SU-DHL-6 (cell line): ENCODE measurements at regions not wholly inside any gene's neighbourhood (a gene's known extent, or its start where the extent isn't known, plus 50 kb on each side); places are given as distances from the start of the nearest gene placed in this dataset.

ENCODE experiments used
- H2AFZ ChIP-seq: fragments of 200-600 bp; sonication (generic); 2 replicates; pipeline ENCODE4 v1.6.1; 2014; ENCODE audit warnings: low read depth, mild to moderate bottlenecking, moderate library complexity, mixed read lengths, antibody characterized with exemption, low read length; ENCODE audit not compliant: severe bottlenecking
- H3F3A ChIP-seq: fragments of 200-600 bp; shearing (Covaris generic); 2 replicates; pipeline ENCODE4 v1.6.0; 2016; ENCODE audit warnings: antibody characterized with exemption, mild to moderate bottlenecking; ENCODE audit not compliant: insufficient read depth
- H3K27ac ChIP-seq: fragments of 200-600 bp; sonication (generic); 2 replicates; pipeline ENCODE4 v1.5.1; 2016; ENCODE audit warnings: low read depth, mild to moderate bottlenecking, low read length, moderate library complexity, mixed read lengths
- H3K27me3 ChIP-seq: fragments of 200-600 bp; sonication (generic), shearing (Covaris generic); 2 replicates; pipeline ENCODE4 v1.6.0; 2014; ENCODE audit warnings: mild to moderate bottlenecking, low read length
- H3K36me3 ChIP-seq: fragments of 200-600 bp; sonication (generic); 2 replicates; pipeline ENCODE4 v1.6.1; 2014; ENCODE audit warnings: mild to moderate bottlenecking, low read length, mixed read lengths
- H3K4me2 ChIP-seq: fragments of 300-600, 200-600 bp; shearing (Covaris generic), sonication (generic); 2 replicates; pipeline ENCODE4 v1.6.0; 2014; ENCODE audit warnings: low read length, low read depth, mild to moderate bottlenecking; ENCODE audit not compliant: poor library complexity, severe bottlenecking
- H3K4me3 ChIP-seq: fragments of 200-600 bp; sonication (generic); 2 replicates; pipeline ENCODE4 v1.5.1; 2014; ENCODE audit warnings: antibody characterized with exemption, low read length, mild to moderate bottlenecking, mixed read lengths; ENCODE audit not compliant: insufficient read depth, poor library complexity, severe bottlenecking
- H3K79me2 ChIP-seq: fragments of 200-600 bp; sonication (generic); 2 replicates; pipeline ENCODE4 v1.6.1; 2014; ENCODE audit warnings: mild to moderate bottlenecking, low read length, moderate library complexity; ENCODE audit not compliant: insufficient read depth
- H3K9ac ChIP-seq: fragments of 200-600 bp; sonication (generic); 2 replicates; pipeline ENCODE4 v1.7.0; 2014; ENCODE audit warnings: mild to moderate bottlenecking, low read length
- H3K9me2 ChIP-seq: fragments of 200-600 bp; sonication (generic); replicated peaks from 2 replicates; pipeline ENCODE4 v1.6.1; 2014; ENCODE audit warnings: low read length; ENCODE audit not compliant: insufficient read depth
- H3K9me3 ChIP-seq: fragments of 200-600 bp; sonication (generic); 2 replicates; pipeline ENCODE4 v1.6.1; 2014; ENCODE audit warnings: low read length, mixed read lengths; ENCODE audit not compliant: insufficient read depth
- H4K20me1 ChIP-seq: fragments of 200-600 bp; sonication (generic); 2 replicates; pipeline ENCODE4 v1.6.1; 2014; ENCODE audit warnings: low read depth, mild to moderate bottlenecking, antibody characterized with exemption, low read length, moderate library complexity, mixed read lengths
- CTCF ChIP-seq: fragments of 200-600 bp; sonication (generic); IDR thresholded peaks from one replicate; pipeline ENCODE4 v1.5.1; 2017; ENCODE audit warnings: antibody characterized with exemption, mild to moderate bottlenecking, low read length, moderate library complexity; ENCODE audit not compliant: insufficient read depth, poor library complexity, severe bottlenecking
- EZH2phosphoT487 ChIP-seq: fragments of 200-600 bp; sonication (generic), shearing (Covaris generic); conservative IDR thresholded peaks from 2 replicates; pipeline ENCODE4 v1.6.1; 2018; ENCODE audit warnings: mild to moderate bottlenecking, antibody characterized with exemption, low read length, moderate library complexity, mixed read lengths

- H2AFZ ChIP-seq = no peak overlapping the region
- H3K4me2 ChIP-seq = no peak overlapping the region
- H3K9ac ChIP-seq = no peak overlapping the region
- H3K27ac ChIP-seq = no peak overlapping the region
- H3K9me2 ChIP-seq = no peaks in the 10 kb centered on the region
- H3K79me2 ChIP-seq = no peaks in the 10 kb centered on the region
- H3K27me3 ChIP-seq = no peaks in the 10 kb centered on the region
- no peaks in the 10 kb centered on the region for H3K9me3 ChIP-seq
- H3K4me3 ChIP-seq = no peak overlapping the region
- no peaks in the 10 kb centered on the region for H4K20me1 ChIP-seq
- H3F3A ChIP-seq = no peaks in the 10 kb centered on the region
- TF ChIP-seq EZH2phosphoT487 = no peak
- TF ChIP-seq CTCF = no peak
- no peaks in the 10 kb centered on the region for H3K36me3 ChIP-seq
Measured at GRCh38 chr18:45248240-45248903, 366.9 kb upstream of the SLC14A2 start.

GRCh38 chr18:45249246-45249661 is 366.0 kb upstream of the SLC14A2 start:
- Histone ChIP-seq H3K9me3 (no peaks in the 10 kb centered on the region), H3K9me2 (no peaks in the 10 kb centered on the region), H3K27ac (no peak overlapping the region), H3K36me3 (no peaks in the 10 kb centered on the region), H3K79me2 (no peaks in the 10 kb centered on the region), H3K9ac (no peak overlapping the region), H3K4me3 (no peak overlapping the region), H3K4me2 (no peak overlapping the region), H4K20me1 (no peaks in the 10 kb centered on the region), H3K27me3 (no peaks in the 10 kb centered on the region), H3F3A (no peaks in the 10 kb centered on the region), H2AFZ (no peak overlapping the region)
- TF ChIP-seq EZH2phosphoT487 (no peak), CTCF (no peak)

- Histone ChIP-seq H3K27ac (no peak overlapping the region), H3K4me2 (no peak overlapping the region), H3K9ac (no peak overlapping the region), H3K4me3 (no peak overlapping the region), H3K9me2 (no peaks in the 10 kb centered on the region), H3K27me3 (no peaks in the 10 kb centered on the region), H3K36me3 (no peaks in the 10 kb centered on the region), H3K9me3 (no peaks in the 10 kb centered on the region), H4K20me1 (no peaks in the 10 kb centered on the region), H3F3A (no peaks in the 10 kb centered on the region), H3K79me2 (no peaks in the 10 kb centered on the region), H2AFZ (no peak overlapping the region)
- TF ChIP-seq CTCF (no peak), EZH2phosphoT487 (no peak)
Measured at GRCh38 chr18:45250479-45250878, 364.8 kb upstream of the SLC14A2 start.
